MCF 10A (cell line): ENCODE measurements at regions not wholly inside any gene's neighbourhood (a gene's known extent, or its start where the extent isn't known, plus 50 kb on each side); places are given as distances from the start of the nearest gene placed in this dataset.

Experiments used
- BruUV-seq: library from RNA; stranded (reverse); fragments of 400-500 nt; replicated peaks from 2 replicates; lab custom pipeline; 2021; lab: Mats Ljungman, UMichigan
- CTCF ChIA-PET: fragments of 300-600 bp; sonication (Branson Sonifier 250); formaldehyde crosslinking; extraction: SDS; loops from one replicate; lab custom pipeline; 2021; ENCODE audit warnings: antibody characterized with exemption, inconsistent platforms; lab: Yijun Ruan, JAX
- POLR2A ChIA-PET: fragments of 300-600, 350-650 bp; sonication (Branson Sonifier 250); formaldehyde crosslinking; extraction: SDS; loops from one replicate; lab custom pipeline; 2020; ENCODE audit warnings: antibody characterized with exemption, inconsistent platforms; lab: Yijun Ruan, JAX
- DNase-seq: peaks from one replicate; pipeline ENCODE4 v3.0.0-alpha.2; 2018; ENCODE audit not compliant: unreplicated experiment
- H3K27ac Mint-ChIP-seq: one replicate; pipeline ENCODE4 v1.8.0; 2022; ENCODE audit warnings: mild to moderate bottlenecking, low read depth, mixed read lengths; ENCODE audit not compliant: unreplicated experiment
- H3K27me3 Mint-ChIP-seq: one replicate; pipeline ENCODE4 v1.8.0; 2022; ENCODE audit warnings: mixed read lengths; ENCODE audit not compliant: insufficient read depth, unreplicated experiment
- H3K36me3 Mint-ChIP-seq: one replicate; pipeline ENCODE4 v1.8.0; 2022; ENCODE audit warnings: mild to moderate bottlenecking, moderate library complexity, mixed read lengths; ENCODE audit not compliant: insufficient read depth, unreplicated experiment
- H3K4me1 Mint-ChIP-seq: one replicate; pipeline ENCODE4 v1.8.0; 2022; ENCODE audit warnings: mixed read lengths; ENCODE audit not compliant: insufficient read depth, unreplicated experiment
- H3K4me3 Mint-ChIP-seq: one replicate; pipeline ENCODE4 v1.8.0; 2022; ENCODE audit warnings: mild to moderate bottlenecking, moderate library complexity, mixed read lengths; ENCODE audit not compliant: unreplicated experiment
- H3K9me3 Mint-ChIP-seq: one replicate; pipeline ENCODE4 v1.8.0; 2022; ENCODE audit warnings: mixed read lengths; ENCODE audit not compliant: unreplicated experiment
- CTCF ChIP-seq: fragments of 200-600 bp; IDR thresholded peaks from one replicate; pipeline ENCODE4 v1.8.0; 2022; ENCODE audit warnings: antibody characterized with exemption, mild to moderate bottlenecking; ENCODE audit not compliant: unreplicated experiment
- intact Hi-C: fragments of 100-400 bp; cut with micrococcal nuclease; formaldehyde crosslinking; loops from 2 replicates; pipeline ENCODE4 v1.14.1; 2022

GRCh38 chr3:28727307-28727706, 378.7 kb upstream of the AZI2 start:
- Mint-ChIP-seq H3K27ac (no peak overlapping the region), H3K36me3 (peaks cover 6% of the 10 kb centered on the region), H3K4me3 (no peak overlapping the region), H3K9me3 (no peaks in the 10 kb centered on the region), H3K27me3 (no peaks in the 10 kb centered on the region), H3K4me1 (no peaks in the 10 kb centered on the region)
- intact Hi-C loops = loop anchor here (1.0 to 2.0 kb wide), 2 partner anchors 61 to 251 kb away; no protein-coding TSS in a partner anchor
- ChIA-PET POLR2A (interaction anchor here (0.6 kb wide), 1 partner anchor 708 kb away, joined by 5 read pairs; no protein-coding TSS in a partner anchor), CTCF (interaction anchor here (0.6 to 1.6 kb wide), 10 partner anchors 19 to 254 kb away, joined by 3 to 9 read pairs (median 3); no protein-coding TSS in a partner anchor)
- BruUV-seq = no TSS peak
- DNase-seq = no peak
- no peak for TF ChIP-seq CTCF

DNA sequence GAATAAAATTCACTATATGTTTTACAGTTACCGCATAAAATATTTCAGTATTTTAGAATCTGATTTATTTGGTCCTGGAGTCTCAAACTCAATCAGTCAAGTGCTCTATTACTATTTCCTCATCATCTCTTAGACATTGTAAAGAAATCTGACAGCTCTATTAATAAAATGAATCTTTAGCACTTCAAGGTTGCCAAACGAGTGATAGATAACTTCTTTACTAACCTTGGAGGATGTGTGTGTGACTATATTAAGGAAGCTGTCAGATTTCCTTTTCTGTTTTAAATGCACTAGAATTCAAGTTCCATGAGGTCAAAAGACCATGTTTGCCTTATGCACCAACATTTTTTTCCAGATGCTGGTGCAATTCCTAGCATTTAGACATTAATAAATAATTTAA, 389.8 kb upstream of the AZI2 start:
- BruUV-seq = no TSS peak
- H3K36me3 Mint-ChIP-seq = no peaks in the 10 kb centered on the region
- CTCF ChIA-PET = no interaction called here
- H3K4me1 Mint-ChIP-seq = peaks cover 6% of the 10 kb centered on the region
- H3K4me3 Mint-ChIP-seq = no peak overlapping the region
- no peak for DNase-seq
- TF ChIP-seq CTCF = no peak
- H3K27me3 Mint-ChIP-seq = no peaks in the 10 kb centered on the region
- intact Hi-C loops = no loop called here
- peaks cover 12% of the 10 kb centered on the region for H3K9me3 Mint-ChIP-seq
- POLR2A ChIA-PET = no interaction called here
- no peak overlapping the region for H3K27ac Mint-ChIP-seq

DNA sequence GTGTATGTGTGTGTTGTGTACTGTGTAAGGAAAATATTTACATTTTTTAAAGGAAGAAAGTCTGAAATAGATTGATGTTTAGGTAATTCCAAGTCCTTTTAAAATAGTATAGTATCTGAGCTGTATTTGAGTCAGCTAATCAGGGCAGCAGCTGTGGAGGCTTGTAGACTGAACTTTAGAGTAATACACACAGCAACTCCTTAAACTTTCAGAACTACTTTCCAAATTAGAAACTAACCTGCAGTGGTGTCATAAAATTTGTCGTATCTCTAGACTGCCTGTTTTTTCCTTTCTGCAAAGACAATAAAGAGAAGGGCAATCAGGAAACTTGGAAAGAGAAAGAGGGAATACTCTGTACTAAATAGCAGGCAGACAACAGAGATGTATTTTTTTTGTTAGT, 391.0 kb upstream of the AZI2 start:
- Mint-ChIP-seq H3K4me3 (no peak overlapping the region), H3K27ac (no peak overlapping the region), H3K36me3 (no peaks in the 10 kb centered on the region), H3K4me1 (peaks cover 16% of the 10 kb centered on the region), H3K27me3 (no peaks in the 10 kb centered on the region), H3K9me3 (peaks cover 1% of the 10 kb centered on the region)
- BruUV-seq = no TSS peak
- DNase-seq = no peak
- TF ChIP-seq CTCF = no peak
- POLR2A ChIA-PET = no interaction called here
- intact Hi-C loops = no loop called here
- CTCF ChIA-PET = interaction anchor here (1.4 kb wide), 1 partner anchor 13 kb away, joined by 4 read pairs; no protein-coding TSS in a partner anchor

DNA sequence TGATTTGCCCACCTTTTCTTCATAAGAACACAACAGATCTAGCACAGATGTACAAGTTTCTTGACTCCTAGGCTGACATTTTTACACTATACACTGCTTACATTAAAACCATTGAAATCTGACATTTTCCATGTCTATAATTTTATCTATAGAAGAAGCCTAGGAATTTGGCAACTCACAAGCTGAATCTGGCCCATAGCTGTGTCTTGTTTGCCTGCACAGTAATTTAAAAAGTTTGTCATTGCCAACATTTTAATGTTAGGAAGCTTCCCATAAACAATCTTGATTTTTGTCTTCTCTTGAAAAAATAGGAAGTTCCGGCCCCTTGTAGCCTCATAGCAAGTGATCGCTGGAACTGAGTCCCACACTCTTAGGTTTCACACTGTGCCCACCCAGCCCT, 394.6 kb upstream of the AZI2 start:
- no peak for DNase-seq
- TF ChIP-seq CTCF = no peak
- H3K9me3 Mint-ChIP-seq = no peaks in the 10 kb centered on the region
- ChIA-PET CTCF (no interaction called here), POLR2A (no interaction called here)
- intact Hi-C loops = no loop called here
- no peak overlapping the region for H3K27ac Mint-ChIP-seq
- BruUV-seq = no TSS peak
- no peaks in the 10 kb centered on the region for H3K36me3 Mint-ChIP-seq
- H3K4me3 Mint-ChIP-seq = no peak overlapping the region
- no peaks in the 10 kb centered on the region for H3K27me3 Mint-ChIP-seq
- H3K4me1 Mint-ChIP-seq = peaks cover 30% of the 10 kb centered on the region
